IPS-NIHi11 (cell line): ENCODE measurements at regions not wholly inside any gene's neighbourhood (a gene's known extent, or its start where the extent isn't known, plus 50 kb on each side); places are given as distances from the start of the nearest gene placed in this dataset.
"Not testable (repeated sequence)": the region's sequence is repeated elsewhere in the genome, so short reads cannot be mapped to it uniquely, and the experiment has no call there.

Source experiments
- DNase-seq: peaks from one replicate; pipeline ENCODE4 v3.0.0; 2012; ENCODE audit warnings: mixed read lengths, low spot score

- DNase-seq, result peak; percentile 29
Measured at GRCh38 chr5:174794931-174795672, 70.7 kb downstream of the MSX2 start.

- DNase-seq, result peak; percentile 84
Measured at GRCh38 chr5:174793684-174794328, 69.4 kb downstream of the MSX2 start.

DNA sequence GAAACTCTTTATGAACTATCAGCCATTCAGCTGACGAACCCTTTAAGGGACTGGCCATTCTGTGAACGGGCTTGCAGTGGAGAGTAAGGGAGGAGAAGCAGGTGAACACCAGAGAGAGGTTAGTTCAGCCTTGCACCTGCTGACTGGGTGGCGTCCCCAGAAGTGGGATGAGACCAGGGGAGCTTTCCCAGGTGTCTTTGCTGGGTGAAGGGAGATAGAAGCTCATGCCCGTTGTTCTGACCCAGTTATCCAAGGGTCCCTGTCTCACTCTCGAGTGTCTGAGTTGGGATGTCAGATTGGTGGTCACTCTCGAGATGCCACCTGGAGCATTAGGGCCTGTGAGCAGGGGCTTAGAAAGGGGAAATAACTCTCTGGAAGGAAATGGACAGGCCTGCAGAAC is 68.7 kb downstream of the MSX2 start:
- DNase-seq, result no peak

DNA sequence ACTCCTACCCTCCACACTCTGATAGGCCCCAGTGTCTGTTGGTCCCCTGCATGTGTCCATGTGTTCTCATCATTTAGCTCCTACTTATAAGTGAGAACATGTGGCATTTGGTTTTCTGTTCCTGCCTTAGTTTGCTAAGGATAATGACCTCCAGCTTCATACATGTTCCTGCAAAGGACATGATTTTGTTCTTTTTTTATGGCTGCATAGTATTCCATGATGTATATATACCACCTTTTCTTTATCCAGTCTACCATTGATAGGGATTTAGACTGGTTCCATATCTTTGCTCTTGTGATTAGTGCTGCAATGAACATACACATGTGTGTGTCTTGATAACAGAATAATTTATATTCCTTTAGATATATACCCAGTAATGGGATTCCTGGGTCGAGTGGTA is 67.9 kb downstream of the MSX2 start:
- not testable (repeated sequence) for DNase-seq

GRCh38 chr5:174790906-174791305 is 66.5 kb downstream of the MSX2 start:
- no peak for DNase-seq

DNA sequence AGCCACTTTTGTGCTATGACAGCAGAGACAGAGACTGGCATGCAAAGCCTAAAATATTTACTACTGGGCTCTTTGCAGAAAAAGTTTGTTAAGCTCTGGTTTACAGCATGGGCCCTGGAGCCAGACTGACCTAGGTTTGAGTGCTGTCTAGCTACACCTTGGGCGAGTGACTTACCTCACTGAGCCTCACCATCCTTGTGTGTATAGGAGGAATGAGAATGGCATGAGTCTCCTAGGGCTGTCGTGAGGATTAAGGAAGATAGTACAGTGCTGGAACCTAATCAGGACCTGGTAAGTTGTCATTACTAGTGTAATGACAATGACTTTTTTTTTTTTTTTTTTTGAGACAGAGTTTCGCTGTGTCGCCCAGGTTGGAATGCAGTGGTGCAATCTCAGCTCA is 65.2 kb downstream of the MSX2 start:
- DNase-seq, result no peak

DNA sequence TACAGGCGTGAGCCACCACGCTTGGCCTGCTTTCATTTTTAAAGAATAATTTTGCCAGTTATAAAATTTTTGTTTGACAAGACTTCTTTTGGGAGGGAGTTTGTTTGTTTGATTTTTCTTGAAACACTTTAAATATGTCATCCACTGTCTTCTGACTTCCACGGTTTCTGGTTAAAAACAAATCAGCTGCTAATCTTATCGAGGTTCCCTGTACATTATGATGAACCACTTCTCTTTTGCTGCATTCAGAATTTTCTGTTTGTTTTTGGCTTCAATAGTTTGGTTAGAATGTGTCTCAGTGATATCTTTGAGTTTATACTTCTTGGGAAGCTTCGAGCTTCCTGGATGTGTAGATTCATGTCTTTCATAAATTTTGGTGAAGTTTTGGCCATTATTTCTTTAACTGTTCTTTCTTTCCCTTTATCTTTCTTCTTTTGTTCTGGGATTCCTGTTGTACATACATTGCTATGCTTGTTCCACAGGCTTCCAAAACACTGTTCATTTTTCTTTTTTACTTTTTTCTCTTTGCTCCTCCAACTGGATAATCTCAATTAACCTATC is 60.8 kb downstream of the MSX2 start:
- DNase-seq, result no peak
